Midbrain (tissue), 1 donor: ENCODE measurements at regions not wholly inside any gene's neighbourhood (a gene's known extent, or its start where the extent isn't known, plus 50 kb on each side); places are given as distances from the start of the nearest gene placed in this dataset.
"Not testable (repeated sequence)": the region's sequence is repeated elsewhere in the genome, so short reads cannot be mapped to it uniquely, and the experiment has no call there.

ENCODE experiments used
- DNase-seq: peaks from one replicate; lab custom pipeline; 2025; lab: John Stamatoyannopoulos, UW

GRCh38 chr6:19609972-19610641 is 227.1 kb upstream of the ID4 start:
- no peak for DNase-seq

- DNase-seq: not testable (repeated sequence)
Observed at GRCh38 chr6:19612672-19613466, 224.3 kb upstream of the ID4 start.

- no peak for DNase-seq
Observed at GRCh38 chr6:19613678-19614077, 223.5 kb upstream of the ID4 start.

DNA sequence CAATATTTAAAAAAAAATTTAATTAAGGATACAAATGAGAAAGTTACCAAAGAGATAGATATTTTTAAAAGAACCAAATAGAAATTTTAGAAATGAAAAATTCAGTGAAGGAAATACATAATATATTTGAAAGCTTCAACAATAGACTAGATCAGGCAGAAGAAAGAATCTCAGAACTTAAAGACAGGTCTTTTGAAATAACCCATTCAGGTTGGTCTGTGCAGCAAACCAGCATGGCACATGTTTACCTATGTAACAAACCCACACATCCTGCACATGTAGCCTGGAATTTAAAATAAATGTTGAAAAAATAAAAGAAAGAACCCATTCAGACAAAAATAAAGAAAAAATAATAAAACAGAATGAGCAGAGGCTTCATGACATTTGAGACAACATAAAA is 221.1 kb upstream of the ID4 start:
- no peak for DNase-seq

GRCh38 chr6:19632230-19632629 is 204.9 kb upstream of the ID4 start:
- DNase-seq: no peak

DNA sequence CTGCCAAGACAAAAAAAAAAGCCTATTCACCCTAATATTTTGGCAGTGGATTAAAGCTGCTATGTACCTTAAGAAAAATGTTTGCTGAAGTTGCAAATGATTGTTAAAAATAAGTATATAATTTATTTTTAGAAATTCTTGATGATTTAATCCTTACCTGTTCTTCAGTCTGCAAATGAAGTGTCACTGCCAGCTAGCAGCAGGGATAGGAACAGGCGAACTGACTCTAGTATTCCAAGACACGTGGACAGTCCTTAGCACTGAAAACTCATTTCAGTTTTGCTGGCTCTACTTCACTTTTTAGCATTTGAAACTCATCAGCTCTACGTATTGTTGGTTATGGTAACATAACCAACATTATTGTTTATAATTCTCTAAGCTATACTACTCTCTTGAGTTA is 204.4 kb upstream of the ID4 start:
- DNase-seq: no peak

DNA sequence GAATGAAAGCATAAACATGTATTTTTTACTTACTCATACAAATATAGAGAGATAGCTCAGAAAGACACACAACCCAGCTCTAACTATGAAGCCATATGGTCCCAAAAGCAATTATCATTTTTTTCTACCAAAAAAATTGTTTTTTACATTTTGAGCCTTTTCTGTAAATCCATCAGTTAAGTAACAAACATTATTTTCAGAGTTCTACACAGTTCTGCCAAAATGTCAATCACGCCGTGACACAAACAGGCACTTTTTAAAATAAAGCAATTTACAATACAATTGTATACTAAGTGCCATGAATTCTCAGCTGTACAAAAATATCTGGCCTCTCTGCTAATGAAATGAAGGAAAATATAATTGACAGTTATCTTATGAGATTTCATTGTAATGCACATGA is 201.4 kb upstream of the ID4 start:
- DNase-seq: no peak

DNA sequence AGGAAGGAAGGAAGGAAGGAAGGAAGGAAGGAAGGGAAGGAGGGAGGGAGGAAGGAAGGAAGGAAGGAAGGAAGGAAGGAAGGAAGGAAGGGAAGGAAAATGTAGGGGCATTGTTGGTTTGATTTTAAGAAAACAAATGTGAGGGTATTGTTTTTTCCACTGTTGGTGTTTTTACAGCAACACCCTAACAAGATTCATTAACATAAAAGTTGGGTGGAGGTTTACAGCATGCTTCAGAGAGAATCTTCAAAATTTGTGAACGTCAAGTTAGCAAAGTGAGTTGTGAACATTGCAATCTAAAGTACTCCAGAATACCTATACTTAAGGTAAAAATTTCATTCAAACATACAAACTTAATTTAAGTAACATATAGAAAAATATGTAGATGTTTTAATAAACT is 200.2 kb upstream of the ID4 start:
- DNase-seq: no peak

DNA sequence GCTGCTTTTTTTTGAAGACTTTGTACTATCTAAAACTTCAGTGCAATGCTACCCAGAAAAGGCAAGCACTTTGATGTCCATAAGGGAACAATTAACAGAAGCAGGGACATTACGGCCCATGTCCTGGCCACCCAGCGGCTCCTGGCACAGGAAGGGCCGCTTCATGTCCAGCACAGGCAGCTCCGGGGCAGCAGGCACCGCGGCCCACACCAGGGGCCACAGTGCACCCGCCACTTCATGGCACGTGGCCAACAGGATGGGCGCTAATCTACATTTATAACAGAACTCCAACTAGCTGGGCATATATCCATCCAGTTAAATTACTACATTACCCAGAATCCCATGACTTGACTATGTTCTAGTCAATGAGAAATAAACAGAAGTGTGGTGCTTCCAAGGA is 198.2 kb upstream of the ID4 start:
- no peak for DNase-seq

DNA sequence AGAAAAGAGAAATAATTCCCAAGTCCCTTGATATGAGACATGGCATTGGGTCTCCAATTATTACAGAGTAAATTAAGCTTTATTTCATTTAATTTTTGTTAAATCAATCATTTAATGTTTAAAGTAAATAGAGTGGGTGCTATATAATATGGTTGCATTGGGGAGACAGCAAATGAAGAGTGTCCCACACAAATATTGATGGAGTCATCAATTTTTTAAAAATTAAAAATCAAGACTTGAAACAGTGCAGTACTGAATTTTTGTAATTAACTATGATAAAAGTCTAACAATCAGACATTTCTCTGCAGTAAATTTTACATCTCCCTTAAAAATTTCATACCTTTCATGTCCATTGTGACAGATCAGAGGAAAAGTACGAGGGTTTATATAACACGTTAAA is 193.9 kb upstream of the ID4 start:
- no peak for DNase-seq

GRCh38 chr6:19643713-19644112 is 193.5 kb upstream of the ID4 start:
- no peak for DNase-seq

GRCh38 chr6:19655744-19656143 is 181.4 kb upstream of the ID4 start:
- DNase-seq: no peak

DNA sequence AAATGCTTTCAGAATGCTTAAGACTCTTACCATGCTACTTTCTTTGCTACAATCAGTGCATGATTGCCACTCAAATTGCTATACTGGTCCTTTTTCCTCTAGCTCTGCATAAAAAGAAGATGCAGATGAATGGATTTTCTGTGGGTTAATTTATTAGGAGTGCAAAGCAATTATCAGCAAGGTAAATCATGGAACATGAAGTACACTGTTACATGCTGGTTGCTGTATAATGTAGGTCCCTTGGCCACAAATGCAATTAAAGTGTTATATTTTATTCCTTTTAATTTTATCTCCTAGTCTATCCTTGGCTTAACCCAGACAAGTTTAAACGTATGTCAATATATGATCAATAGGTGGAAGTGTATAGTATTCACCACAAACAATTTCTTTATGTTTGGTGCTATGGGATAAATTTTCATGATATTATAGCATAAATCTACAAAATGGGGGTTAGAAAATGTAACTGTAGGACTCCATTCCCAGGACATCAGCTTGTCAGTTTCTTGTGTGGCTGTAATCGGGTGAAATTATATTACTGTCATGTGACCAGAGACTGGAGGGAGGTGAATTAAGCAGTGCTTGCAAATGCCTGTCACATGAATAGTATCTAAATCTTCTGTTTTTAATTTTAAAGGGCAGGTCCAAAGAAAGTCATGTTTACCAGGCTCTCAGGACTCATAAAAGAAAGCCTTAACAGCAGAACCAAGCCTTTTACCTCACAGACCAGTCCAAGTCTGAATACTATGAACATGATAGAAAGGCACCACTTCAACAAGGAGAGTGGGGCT is 176.9 kb upstream of the ID4 start:
- DNase-seq: no peak

GRCh38 chr6:19662911-19663310 is 174.3 kb upstream of the ID4 start:
- DNase-seq: no peak

GRCh38 chr6:19663479-19663878 is 173.7 kb upstream of the ID4 start:
- no peak for DNase-seq

- DNase-seq: no peak
Observed at GRCh38 chr6:19664050-19664449, 173.1 kb upstream of the ID4 start.

DNA sequence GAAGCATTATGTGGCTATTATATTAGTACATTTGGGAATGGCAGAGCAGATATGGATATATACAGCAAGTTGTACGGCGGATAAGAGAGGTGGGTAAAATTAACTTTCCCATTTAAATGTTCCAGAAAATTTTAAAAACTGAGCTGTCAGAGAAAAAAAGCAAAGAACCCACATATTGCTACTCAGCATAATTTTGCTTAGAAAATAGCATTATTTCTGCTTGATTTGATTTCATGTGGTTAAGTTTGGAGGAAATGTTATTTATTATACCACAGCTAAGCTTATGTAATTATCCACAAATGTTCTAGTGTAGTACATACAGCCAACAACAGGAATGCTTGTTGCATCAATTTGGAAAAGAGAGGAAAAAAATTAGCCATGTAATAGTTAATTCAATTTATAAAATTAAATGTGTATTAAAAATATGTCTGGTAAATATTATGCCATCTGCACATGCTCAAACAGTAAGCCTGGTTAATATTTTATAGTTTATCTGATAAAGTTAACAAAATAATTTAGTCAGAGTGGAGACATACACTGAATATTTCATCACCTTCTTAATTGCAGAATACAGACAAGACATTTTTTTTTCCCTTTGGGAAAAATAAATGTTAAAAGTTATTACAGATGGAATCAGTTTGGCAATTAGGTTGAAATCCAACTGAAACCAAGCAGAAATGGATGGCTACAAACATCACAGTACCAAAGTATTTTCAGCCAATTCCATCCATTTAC is 172.1 kb upstream of the ID4 start:
- DNase-seq: no peak

GRCh38 chr6:19665613-19665909 is 171.6 kb upstream of the ID4 start:
- no peak for DNase-seq

GRCh38 chr6:19668710-19669109 is 168.5 kb upstream of the ID4 start:
- no peak for DNase-seq

DNA sequence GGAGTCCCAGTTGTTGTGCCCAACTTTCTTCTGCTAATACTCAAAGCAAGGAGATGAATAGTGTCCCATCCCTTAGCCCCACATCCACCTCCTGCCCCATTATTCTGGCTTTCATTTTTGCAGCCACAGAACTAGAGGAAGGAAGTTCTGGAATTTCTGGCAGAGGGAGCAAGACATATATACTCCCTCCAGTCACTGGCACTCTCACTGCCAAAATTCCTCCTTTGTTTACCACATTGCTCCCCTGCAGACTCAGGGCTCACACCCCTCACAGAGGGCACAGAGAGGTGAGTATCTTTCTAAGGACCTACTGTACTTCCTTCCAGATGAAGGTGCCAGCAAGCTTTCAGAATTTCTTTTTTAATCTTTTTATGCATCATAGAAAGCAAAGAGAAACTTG is 168.0 kb upstream of the ID4 start:
- no peak for DNase-seq

- no peak for DNase-seq
Observed at GRCh38 chr6:19682859-19683258, 154.3 kb upstream of the ID4 start.

GRCh38 chr6:19690325-19691075 is 146.7 kb upstream of the ID4 start:
- DNase-seq: no peak
